Stimulated activated CD4-positive, alpha-beta T cell treated with anti-CD3 and anti-CD28 coated beads, TNF-alpha, amount 100 ng/mL, for 24 hours (primary cell): ENCODE measurements at regions not wholly inside any gene's neighbourhood (a gene's known extent, or its start where the extent isn't known, plus 50 kb on each side); places are given as distances from the start of the nearest gene placed in this dataset.

Source experiments
- DNase-seq, 3 experiments: peaks; one replicate each; pipeline ENCODE4 v3.0.0-alpha.2; 2020; ENCODE audit warnings: low read depth in 3 of 3

GRCh38 chr5:62717301-62717933, 138.8 kb downstream of the LRRC70 start:
- no peak for DNase-seq

DNA sequence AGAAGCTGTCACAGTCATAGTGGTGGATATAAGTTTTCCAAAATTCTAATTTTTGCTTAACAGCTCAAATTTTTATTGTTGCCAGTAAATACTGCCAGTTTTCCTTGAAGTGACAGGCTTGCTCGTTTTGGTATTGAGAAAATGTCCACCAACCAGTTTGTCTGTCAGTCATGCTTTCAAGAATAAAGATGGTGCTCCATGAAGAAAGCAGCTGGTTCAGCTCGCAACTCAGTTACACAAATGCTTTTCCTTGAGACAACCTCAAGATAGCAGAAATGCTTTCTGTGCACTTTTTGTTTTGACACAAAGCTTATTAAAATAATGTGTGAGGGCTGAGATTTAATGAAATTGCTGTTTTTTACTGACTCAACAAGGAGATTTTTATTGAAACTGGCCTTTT, 135.7 kb downstream of the LRRC70 start:
- DNase-seq = no peak

DNA sequence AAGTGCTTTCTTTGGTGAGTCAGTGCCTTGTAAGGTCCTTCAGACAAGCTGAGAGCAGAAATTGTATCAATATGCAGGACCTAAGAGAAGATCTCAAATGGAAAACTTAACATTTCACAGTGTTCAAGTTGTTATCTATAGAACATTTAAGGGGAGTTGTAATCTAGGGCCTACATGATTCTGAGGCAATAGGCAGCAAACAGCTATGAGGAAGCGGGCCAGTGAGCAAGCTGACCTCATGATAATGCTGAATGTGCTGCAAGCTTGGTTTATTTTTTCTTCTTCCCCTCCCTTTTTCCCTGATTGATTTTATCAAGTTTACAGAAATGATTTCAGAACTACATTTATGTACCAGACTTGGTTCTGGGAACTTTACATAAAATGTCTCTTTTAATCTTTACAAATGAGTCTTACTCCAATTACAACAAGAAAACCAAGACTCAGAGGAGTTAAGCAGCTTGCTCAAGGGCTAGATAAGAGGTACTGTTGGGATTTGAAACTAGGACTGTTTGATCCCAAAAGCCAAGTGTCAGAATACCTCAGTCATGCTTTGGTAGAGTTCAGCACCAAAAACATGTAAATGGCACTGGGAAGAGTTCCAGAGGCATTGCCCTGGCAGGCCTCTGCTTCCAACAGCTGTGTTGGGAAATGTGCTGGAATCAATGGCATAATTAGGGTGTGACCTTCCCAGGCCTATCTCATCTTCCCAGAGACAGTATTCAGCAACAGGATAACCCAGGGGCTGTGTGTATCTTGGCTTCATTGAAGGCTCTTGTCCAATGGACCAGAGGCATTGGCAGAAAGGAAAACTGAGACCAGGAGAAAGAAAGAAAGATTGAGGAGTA, 130.1 kb downstream of the LRRC70 start:
- no peak for DNase-seq

GRCh38 chr5:62707563-62707962, 128.9 kb downstream of the LRRC70 start:
- DNase-seq = no peak

DNA sequence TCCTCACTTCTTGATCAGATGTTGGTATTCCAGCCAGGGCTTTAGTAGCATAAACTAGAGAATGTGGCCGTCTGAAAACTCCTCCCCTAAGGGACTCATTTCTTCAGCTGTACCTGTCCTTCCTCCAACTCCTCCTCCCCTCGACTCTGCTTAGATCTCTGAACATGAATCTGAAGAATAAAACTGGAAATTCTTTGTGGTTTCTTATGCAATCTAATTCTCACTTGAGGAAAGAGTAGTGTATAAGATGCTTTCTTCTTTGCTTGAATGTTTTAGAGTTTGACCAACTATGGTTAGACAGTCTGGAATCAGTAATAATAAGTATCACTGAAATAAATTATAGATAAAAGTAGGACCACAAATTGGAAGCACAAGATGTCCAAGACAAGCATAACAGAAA, 128.5 kb downstream of the LRRC70 start:
- DNase-seq = no peak

- no peak for DNase-seq
These were observed 126.4 kb downstream of the LRRC70 start for GRCh38 chr5:62705022-62705421.

GRCh38 chr5:62702126-62702525, 123.5 kb downstream of the LRRC70 start:
- DNase-seq = no peak

- DNase-seq = no peak
These were observed 122.4 kb downstream of the LRRC70 start for GRCh38 chr5:62701036-62701435.

GRCh38 chr5:62698756-62699155, 120.1 kb downstream of the LRRC70 start:
- DNase-seq = no peak

DNA sequence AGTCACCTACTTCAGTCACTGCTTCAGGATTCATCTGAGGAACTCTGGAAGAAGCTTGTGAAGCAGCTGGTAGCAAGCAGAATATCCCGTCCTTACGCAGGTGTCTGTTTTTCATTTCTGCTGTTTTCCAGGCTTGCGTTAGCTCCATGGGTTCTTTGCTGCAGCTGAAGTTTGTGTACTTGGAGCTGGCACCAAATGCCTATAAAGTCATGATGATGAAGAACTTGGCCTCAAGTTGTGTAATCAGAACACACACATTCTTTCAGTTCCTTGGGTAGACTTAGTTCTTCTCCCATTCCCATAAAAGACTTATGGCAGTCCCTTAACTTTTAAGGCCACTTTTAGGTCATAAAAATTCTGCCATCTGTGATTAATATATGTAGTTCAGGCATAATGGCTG, 116.7 kb downstream of the LRRC70 start:
- DNase-seq = no peak

- DNase-seq = no peak
These were observed 114.5 kb downstream of the LRRC70 start for GRCh38 chr5:62692946-62693713.

GRCh38 chr5:62691946-62692345, 113.3 kb downstream of the LRRC70 start:
- no peak for DNase-seq

GRCh38 chr5:62690421-62690820, 111.8 kb downstream of the LRRC70 start:
- no peak for DNase-seq

DNA sequence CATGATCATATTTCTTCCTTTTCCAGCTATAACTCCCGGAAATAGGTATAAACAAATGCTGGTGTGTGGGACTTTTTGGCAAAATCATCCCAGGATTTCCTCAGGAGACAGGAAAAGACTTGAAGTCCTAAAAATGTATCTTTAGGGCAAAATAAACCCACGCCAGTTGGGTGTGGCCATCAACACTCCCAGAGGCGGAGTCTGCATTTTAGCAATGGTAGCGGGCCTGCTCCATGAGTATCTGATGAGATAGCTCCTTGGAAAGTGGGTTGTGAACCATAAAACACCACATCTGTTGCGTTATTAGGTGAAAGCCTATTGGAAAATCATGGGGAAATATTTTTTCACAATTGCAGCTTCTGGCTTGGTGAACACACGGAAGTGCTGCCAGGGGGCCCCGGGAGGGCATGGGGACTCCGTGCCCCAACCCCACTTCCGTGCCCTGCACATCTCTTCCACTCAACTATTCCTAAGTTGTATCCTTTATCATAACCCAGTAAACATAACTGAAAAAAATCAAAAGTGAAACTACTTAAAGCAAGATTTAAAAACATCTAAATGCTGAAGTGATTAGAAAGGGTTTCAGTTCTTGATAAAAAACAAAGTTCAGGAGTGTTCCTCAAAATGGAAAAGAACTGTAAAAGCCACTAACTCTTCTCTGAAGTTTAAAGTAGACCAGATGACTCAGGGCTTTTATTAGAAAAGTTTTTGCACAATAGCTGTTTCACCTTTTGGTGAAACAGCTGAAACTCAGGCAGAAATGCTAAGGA, 111.2 kb downstream of the LRRC70 start:
- DNase-seq = no peak

DNA sequence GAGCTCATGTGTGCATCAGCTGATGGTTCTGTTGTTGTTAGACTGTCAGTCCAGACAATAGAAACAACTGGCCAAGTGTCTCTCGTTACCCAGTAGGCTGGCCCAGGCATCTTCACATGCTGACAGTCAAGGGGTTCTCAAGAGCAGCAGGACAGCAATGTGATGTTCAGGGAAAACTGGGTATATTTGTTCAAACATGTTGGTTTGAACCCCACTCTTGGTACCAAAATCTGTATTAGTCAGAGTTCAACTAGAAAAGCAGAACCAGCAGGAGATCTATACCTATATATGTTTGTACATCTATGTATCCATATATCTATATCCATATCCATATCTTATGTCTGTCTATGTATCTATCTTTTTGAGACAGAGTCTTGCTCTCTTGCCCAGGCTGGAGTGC, 108.1 kb downstream of the LRRC70 start:
- DNase-seq = no peak

DNA sequence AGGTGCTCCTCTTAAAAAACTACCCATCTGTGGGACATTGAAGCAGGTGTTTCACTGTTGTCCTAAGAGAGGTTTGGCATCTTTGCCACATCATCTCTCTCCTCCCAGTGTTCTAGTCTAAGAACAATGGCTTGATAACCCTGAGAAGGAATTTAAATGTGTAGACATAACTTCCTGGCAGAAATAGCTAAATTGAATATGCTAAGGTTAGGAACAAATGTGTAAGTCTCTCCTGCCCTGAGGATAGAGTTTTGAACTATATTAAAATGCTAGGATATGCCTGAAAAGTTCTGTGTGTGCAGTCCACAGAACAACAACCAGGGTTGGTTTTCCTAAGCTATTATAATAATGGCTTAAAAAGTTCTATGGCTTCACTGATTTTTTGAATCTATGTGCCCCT, 106.6 kb downstream of the LRRC70 start:
- DNase-seq = no peak

- DNase-seq = no peak
These were observed 105.7 kb downstream of the LRRC70 start for GRCh38 chr5:62684310-62684709.

- no peak for DNase-seq
These were observed 103.4 kb downstream of the LRRC70 start for GRCh38 chr5:62682059-62682458.

DNA sequence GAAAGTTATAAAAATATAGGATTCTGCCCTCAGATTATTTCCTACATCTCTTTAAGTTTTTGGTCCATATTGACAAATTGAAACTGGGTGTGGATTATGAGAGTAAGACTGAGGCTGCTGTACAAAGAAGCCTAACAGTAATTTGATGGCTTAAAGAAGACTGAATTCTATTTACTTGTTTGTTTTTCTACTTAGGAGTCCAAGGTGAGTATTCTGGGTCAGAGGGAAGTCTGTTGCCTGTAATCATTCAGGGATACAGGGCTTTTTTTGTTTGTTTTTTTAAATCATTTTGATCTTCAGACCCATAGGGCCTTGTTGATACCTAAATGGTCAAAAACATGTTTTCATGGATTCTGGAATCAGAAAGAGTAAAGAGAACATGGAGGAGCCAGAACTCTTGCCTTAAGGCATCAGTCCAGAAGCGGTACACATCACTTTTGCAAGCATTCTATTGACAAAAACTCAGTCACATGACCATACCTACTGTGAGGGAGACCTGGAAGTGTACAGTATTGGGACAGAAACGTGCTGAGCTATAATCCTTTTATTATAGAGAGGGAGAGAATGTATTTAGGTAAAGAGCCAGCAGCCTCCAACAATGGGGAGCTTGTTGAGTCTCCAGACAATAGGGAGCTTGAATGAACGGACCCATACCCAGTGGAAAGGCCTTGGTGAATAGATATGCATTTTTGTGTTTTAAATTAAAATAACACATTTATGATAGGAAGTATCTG, 102.7 kb downstream of the LRRC70 start:
- no peak for DNase-seq

DNA sequence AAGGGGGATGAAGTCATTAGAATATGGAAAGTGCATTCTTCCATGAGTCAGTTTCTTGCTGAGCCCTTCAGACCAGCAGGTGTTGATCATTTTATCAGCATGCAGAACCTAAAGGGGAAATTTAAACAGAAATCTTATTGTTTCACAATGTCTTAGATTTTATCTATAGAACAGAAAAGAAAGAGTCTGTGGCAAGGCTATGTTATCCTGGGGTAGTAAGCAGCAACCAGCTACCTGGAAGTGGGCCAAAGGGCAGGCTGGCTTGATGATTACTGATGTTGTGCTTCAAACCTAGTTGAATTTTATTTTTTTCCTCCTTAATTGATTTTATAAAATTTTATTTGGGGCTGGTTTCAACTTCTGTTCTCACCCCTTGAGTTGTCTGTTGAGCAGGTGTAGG, 101.5 kb downstream of the LRRC70 start:
- DNase-seq = no peak
